Hepatocyte (in vitro differentiated cells): ENCODE measurements at regions not wholly inside any gene's neighbourhood (a gene's known extent, or its start where the extent isn't known, plus 50 kb on each side); places are given as distances from the start of the nearest gene placed in this dataset.

Experiments used
- CTCF ChIP-seq: fragments of 200-600 bp; sonication (generic); IDR thresholded peaks from 2 replicates; pipeline ENCODE4 v1.5.1; 2016; ENCODE audit warnings: antibody characterized with exemption, mild to moderate bottlenecking; ENCODE audit not compliant: poor library complexity
- EZH2 ChIP-seq: fragments of 200-600 bp; sonication (generic); IDR thresholded peaks from 2 replicates; pipeline ENCODE4 v1.6.1; 2016; ENCODE audit warnings: antibody characterized with exemption, mild to moderate bottlenecking, borderline replicate concordance

GRCh38 chr12:103036581-103037214 is 79.2 kb downstream of the ASCL1 start:
- TF ChIP-seq CTCF (no peak), EZH2 (no peak)
